ENCODE measurements at regions not wholly inside any gene's neighbourhood (a gene's known extent, or its start where the extent isn't known, plus 50 kb on each side); places are given as distances from the start of the nearest gene placed in this dataset.

- no peak for TF ChIP-seq CTCF (conservative IDR thresholded peaks at IDR 0.05)
- TF ChIP-seq ZFX (IDR thresholded peaks at IDR 0.05): no peak
These were observed 439.8 kb upstream of the OR4E1 start for GRCh38 chr14:22113401-22113800.

Data from C4-2B (cell line).